ENCODE measurements at regions not wholly inside any gene's neighbourhood (a gene's known extent, or its start where the extent isn't known, plus 50 kb on each side); places are given as distances from the start of the nearest gene placed in this dataset.
A peak's percentile ranks its signal among the peaks of the same experiment; 100 is the strongest.
"Not testable (repeated sequence)": the region's sequence is repeated elsewhere in the genome, so short reads cannot be mapped to it uniquely, and the experiment has no call there.

DNA sequence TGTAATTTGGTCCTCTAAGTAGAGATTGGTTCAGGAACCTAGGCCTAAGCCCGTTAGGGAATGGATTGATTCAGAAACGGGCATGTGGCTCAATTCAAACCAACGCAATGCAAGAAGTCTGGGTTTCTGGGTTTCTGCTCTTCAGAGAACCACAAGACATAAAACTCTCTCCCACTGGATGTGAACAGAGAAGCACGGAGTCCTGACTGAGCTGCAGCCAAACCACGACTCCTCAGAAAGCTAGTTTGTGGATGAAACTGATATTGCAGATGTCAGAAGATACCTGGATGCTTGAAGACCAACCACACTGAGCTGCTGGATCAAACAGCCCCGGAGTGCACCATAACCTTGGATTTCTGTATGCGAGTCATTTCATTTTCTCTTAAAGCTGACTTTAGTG is 50.0 kb downstream of the SOD2 start:
- in situ Hi-C loops (cut with HindIII; ENCODE audit: low pct_unique_long_range_greater_than_20kb, low sequenced_read_pairs), result no loop called here

DNA sequence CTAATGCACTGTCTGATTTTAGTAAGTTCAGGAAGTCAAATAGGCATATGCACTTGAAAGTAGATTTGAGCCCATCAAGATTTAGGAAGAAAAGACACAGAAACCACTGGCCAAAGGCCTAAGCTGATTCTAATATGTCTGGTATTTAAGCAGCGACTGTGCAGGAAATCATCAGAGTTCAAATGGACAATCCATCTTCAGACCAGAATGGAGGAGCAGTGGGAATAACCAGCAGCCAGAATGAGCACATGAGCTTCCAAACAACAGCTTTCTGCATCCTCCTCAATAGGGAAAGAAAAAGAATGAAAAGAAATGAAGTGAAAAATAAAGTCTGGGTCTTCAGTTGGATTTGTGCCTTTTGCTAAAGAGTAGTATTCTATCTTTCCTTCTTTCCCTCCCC is 50.6 kb downstream of the SOD2 start:
- in situ Hi-C loops (cut with HindIII; ENCODE audit: low pct_unique_long_range_greater_than_20kb, low sequenced_read_pairs), result no loop called here

More for the DNA sequence above, 50.0 kb downstream of the SOD2 start:
- no peak for DNase-seq (ENCODE audit: low read depth, low spot score)

DNA sequence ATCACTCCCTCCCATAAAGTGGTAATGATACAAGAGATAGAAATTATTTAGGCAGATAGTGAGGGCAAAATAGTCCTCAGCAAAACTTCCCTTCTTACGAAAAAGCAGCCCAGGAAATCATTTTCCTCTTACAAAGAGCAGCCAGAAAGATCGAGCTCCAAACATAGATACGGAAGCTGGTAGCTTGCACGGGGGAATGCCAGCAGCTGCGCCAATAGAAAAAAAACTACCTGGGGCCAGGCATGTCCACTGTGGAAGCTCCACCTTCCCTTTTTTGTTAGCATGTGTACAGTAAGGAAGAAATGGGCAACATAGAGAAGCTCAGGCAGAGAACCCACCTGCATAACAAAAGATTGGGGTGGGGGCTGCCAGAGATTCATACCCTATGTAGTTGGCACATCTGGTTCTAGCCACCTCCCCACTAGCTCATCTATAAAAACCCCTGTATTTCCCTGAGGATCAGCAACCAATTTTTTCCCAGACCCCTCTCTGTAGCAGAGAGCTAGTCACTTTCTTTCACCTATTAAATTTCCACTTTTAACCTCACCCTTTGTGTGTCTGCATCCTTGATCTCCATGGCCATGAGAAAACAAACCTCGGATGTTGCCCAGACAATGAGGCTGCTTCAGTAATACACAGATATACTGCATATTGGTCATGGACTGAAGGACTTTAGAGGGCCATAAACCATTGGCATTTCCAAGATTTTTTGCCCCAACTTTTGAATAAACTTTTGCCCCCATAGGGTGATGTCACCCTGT is 52.1 kb downstream of the SOD2 start:
- DNase-seq (ENCODE audit: low read depth, low spot score), result no peak
- in situ Hi-C loops (cut with HindIII; ENCODE audit: low pct_unique_long_range_greater_than_20kb, low sequenced_read_pairs), result no loop called here

More for the DNA sequence above, 50.6 kb downstream of the SOD2 start:
- no peak for DNase-seq (ENCODE audit: low read depth, low spot score)

DNA sequence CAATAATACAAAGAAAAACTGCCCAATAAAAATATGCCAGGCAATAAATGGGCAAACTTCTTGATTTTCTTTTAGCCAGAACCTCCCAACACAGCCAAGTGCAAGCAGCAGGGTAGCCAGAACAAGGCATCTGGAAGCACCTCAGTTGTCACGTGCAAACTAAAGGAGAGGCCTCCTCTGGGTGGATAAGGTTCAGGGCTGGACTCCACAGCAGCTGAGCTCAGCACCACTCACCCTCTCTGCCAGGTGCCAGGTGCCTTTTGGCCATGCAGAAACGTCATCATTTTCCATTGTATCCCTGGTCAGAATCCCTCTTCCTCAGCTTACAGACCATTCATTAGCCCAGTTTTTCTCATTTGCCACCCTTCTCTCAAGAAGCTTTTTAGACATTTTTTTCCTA is 52.7 kb downstream of the SOD2 start:
- in situ Hi-C loops (cut with HindIII; ENCODE audit: low pct_unique_long_range_greater_than_20kb, low sequenced_read_pairs), result no loop called here

DNA sequence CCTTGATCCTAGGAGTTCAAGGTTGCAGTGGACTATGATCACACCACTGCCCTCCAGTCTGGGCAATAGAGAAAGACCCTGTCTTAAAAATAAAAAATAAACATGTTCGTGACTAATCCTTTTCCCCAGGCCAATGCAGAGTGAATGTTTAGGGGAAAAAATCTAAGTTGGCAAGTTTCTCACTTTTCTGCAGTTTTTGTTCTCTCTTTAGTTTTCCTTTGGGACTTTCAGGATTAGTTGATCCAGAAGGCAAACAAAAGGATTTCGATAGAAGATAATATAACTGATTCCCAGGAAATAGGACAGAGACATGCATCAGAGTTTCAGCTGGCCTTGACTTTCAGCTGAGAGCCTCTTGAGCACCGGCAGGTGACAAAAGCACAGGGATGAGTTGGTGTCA is 53.3 kb downstream of the SOD2 start:
- in situ Hi-C loops (cut with HindIII; ENCODE audit: low pct_unique_long_range_greater_than_20kb, low sequenced_read_pairs), result no loop called here
- DNase-seq (ENCODE audit: low read depth, low spot score), result no peak

More for the DNA sequence above, 52.7 kb downstream of the SOD2 start:
- DNase-seq (ENCODE audit: low read depth, low spot score), result no peak

DNA sequence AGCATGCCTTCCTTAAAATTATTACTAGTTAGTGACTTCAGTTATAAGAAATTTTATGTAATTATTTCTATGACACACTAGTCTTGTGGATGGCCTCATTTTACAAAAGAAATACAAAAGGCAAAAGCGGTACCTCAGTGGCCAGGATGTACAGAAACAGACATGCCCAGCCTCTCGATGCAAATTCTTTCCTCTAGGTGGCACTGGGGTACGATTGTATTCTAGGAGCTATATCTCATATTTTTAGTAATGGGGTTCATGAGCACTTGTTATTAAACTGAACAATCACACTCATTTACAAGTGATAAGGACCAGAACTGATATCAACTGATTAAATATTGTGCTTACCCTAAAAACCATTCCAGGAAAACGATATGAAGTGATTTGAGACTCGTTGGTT is 59.8 kb downstream of the SOD2 start:
- in situ Hi-C loops (cut with HindIII; ENCODE audit: low pct_unique_long_range_greater_than_20kb, low sequenced_read_pairs), result no loop called here
- peak; percentile 52 for DNase-seq (ENCODE audit: low read depth, low spot score)

DNA sequence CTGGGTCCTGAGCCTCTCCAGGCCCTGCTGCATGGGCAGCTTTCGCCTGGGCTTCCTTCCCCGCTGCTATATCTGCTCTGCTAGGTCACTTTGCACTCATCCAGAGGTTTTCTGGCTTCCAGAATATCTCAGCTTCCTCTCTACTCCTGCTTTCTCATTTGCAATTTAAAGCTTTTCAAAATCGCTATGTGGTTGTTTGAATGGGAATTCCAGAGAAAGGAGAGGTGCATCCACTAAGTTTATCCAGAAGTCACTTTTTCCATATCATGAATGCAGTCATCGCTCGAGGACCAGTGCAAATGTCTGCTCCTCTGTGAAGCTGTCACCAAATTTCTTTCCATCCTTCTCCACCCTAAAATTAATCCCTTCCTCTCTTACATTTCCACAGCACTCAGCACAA is 61.2 kb downstream of the SOD2 start:
- no peak for DNase-seq (ENCODE audit: low read depth, low spot score)
- in situ Hi-C loops (cut with HindIII; ENCODE audit: low pct_unique_long_range_greater_than_20kb, low sequenced_read_pairs), result no loop called here

DNA sequence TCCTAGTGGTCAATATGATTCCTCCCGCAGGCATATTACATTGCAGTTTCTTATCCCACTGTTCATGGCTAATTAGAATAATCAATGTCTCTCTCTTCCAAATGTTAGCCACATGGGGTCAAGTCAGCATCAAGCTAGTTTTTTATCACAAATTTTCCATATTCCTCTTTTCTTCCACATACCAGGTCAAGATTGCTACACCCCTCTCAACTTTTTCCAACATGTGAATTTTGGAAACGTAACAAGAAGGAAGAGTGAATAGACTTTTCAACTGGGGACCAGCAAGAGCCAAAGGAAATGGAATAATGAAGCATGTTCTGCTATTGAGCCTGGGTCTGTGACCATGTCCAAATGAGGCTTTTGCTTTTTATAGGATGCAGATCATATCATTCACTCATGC is 65.1 kb downstream of the SOD2 start:
- DNase-seq (ENCODE audit: low read depth, low spot score), result no peak
- in situ Hi-C loops (cut with HindIII; ENCODE audit: low pct_unique_long_range_greater_than_20kb, low sequenced_read_pairs), result no loop called here

DNA sequence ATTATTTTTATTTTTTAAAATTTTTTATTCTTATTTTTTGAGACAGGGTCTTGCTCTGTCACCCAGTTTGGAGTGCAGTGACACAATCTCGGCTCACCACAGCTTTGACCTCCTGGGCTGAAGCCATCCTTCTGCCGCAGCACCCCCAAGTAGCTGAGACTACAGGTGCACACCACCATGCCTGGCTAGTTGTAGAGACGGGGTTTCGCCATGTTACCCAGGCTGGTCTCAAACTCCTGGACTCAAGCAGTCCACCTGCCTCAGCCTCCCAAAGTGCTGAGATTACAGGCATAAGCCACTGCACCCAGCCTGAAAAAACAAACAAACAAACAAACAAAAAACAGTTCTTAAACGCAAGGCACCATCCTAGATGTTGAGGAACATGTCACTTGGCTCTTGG is 66.5 kb downstream of the SOD2 start:
- in situ Hi-C loops (cut with HindIII; ENCODE audit: low pct_unique_long_range_greater_than_20kb, low sequenced_read_pairs); DNase-seq (ENCODE audit: low read depth, low spot score): not testable (repeated sequence)

DNA sequence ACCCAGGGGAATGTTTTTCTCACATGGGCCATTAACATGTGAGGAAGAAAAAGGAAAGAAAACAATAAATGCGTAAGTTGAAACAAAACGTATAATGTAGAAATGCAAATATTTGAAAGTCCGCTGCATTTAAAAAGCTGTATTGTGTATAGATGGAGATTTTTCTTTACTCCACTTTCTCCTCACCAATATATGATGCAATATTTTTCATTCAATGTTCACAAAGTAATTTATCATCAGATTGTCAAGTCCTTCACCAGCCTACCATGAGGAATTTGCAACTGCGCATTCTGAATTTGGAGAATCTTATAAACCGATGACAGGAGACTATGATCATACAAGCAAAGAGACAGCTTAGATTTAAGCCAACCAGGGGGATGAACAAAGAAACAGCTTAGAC is 69.9 kb downstream of the SOD2 start:
- in situ Hi-C loops (cut with HindIII; ENCODE audit: low pct_unique_long_range_greater_than_20kb, low sequenced_read_pairs), result no loop called here
- no peak for DNase-seq (ENCODE audit: low read depth, low spot score)

DNA sequence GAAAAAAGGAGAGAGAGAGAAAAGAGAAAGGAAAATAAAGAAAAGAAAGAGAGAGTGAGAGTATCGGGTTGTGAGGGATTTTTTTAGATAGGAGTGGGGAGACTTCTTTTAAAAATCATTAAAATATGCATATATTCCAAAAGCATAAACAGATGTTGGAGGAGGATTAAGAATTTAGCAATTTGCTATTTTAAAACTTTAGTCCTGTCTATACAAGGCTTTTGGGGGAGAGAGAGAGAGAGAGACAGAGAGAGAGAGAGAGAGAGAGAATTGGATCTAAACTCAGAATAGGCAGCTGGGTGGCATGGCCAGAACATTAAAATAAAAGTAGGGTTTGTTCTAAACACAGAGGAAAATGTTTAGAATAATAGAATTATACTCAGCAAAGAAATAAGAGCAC is 72.1 kb downstream of the SOD2 start:
- DNase-seq (ENCODE audit: low read depth, low spot score), result no peak
- in situ Hi-C loops (cut with HindIII; ENCODE audit: low pct_unique_long_range_greater_than_20kb, low sequenced_read_pairs), result no loop called here

DNA sequence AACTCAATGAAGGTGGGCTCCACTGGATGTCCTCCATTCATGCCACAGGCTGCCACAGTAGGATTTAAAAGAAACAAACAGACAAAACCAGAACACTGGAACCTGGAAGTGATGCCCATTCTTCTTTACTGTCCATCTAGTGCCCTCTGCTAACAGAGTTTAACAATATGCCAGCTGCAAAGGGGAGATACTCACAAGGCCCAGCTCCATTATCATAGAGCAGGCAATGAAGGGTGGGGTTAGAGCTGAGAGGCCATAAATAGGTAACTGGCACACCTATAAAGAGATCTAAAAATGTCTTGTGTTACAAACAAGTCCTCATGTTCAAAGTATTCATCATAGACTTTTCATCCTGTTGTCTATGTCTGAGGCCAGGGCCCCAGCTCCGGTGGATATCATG is 75.6 kb downstream of the SOD2 start:
- no peak for DNase-seq (ENCODE audit: low read depth, low spot score)
- in situ Hi-C loops (cut with HindIII; ENCODE audit: low pct_unique_long_range_greater_than_20kb, low sequenced_read_pairs), result no loop called here

DNA sequence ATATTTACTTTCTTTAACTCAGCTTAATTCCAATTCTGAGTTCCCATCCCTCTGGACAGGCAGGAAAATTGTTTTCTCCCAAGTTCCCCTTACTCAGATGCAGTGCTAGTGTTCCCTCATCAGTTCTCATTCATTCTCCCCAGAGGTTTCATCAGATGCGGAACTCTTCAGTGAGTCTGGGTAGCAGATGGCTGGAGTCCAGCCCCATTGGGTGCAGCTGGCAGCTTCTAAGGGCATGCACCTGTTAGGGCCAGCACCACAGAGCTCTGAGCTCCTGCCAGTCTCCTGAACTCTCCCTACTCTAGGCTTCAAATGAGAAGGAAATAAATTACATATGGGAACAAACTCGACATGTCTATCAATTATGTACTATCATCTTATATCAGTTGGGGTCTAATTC is 76.6 kb downstream of the SOD2 start:
- in situ Hi-C loops (cut with HindIII; ENCODE audit: low pct_unique_long_range_greater_than_20kb, low sequenced_read_pairs), result no loop called here
- DNase-seq (ENCODE audit: low read depth, low spot score), result no peak

DNA sequence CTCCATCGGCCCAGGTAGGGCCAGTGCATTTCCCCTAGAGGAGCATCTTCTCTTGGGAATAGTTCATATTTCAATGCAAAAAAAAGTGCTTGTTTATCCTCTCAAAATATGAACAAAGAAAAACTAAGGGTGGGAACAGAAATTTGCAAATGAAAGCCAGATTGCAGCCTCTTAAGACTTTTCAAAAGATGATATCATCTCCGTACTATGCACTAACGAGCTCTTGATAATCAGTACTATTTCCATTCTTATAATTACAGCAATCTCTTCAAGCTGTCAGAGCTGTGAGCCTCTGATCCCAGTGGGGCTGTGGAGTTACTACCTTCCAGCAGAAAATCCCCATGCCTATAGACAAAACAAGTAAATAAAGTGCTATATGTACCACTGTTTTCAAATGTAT is 77.1 kb downstream of the SOD2 start:
- in situ Hi-C loops (cut with HindIII; ENCODE audit: low pct_unique_long_range_greater_than_20kb, low sequenced_read_pairs), result no loop called here
- DNase-seq (ENCODE audit: low read depth, low spot score), result no peak

DNA sequence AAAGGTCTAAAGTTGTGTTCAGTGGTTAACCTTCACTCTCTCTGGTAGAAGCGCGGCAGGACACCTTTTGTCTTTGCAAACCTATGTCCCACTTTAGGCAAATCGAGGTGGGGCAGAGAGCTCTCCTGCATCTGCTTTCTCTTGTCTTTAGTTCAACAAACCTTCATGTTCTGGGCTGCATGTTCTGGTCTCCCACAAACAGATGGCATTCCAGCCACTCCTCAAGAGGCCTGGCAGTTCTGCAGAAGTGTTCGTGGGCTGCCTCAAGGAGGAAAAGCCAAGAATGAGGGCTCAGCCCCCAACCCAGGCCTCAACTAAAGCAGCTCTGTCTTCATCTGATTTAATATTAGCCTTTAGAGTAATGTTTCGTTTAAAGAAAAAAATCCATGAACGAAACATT is 82.2 kb downstream of the SOD2 start:
- DNase-seq (ENCODE audit: low read depth, low spot score), result no peak
- in situ Hi-C loops (cut with HindIII; ENCODE audit: low pct_unique_long_range_greater_than_20kb, low sequenced_read_pairs), result no loop called here

DNA sequence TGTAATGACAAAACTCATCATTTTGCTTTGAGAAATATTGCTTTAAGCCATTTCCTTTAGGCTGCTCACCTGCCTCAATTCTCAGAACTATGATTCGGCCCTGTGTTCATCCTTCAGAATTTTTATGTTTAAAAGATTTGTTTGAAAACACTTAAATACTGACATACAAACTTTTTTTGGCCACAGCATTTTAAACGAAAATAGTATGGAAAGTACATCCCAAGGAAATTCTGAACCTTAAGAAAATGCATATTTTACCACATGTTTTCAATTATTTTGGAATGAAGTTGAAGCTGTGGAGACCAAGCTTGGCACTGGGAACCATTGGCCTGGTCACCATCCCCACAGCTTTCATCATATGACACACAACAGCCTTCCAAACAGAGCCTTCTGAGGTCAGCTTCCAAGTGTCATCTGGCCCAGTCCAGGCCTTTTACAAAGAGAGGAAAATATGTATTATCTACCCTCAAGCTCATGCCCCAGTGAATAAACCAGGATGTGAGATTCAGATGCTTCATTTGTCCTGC is 83.3 kb downstream of the SOD2 start:
- in situ Hi-C loops (cut with HindIII; ENCODE audit: low pct_unique_long_range_greater_than_20kb, low sequenced_read_pairs), result no loop called here
- no peak for DNase-seq (ENCODE audit: low read depth, low spot score)

DNA sequence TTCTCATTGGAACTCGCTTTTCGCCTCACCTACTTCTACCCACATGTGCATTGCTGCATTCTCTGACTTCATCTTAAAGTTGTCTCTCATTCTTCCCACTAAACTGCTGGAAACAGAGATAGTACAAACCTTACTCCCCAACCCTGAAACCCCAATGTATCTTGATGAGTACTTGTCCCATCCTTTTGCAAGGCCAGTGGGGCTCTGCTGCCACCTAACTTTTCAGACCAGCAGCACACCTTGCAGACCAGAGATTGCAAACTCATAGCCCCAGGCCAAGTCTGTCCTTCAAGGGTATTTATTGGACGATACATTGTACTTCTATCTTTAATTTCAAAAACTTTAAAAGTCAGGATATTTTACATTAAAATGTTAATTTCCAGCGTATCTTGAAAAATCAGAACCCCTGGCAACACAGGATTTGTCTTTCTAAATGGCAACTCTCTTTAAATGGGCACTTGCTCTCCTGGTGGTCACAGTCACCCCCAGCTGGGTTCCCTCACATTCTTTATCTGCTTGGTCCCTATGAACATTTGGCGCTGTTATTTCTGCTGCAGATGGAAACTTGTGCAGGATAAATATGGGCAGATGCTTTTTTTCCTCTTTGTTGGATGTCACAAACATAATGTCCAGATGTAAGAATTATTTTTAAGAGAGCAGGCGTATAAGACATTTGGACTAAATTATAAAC is 83.9 kb downstream of the SOD2 start:
- peak; percentile 59 for DNase-seq (ENCODE audit: low read depth, low spot score)
- in situ Hi-C loops (cut with HindIII; ENCODE audit: low pct_unique_long_range_greater_than_20kb, low sequenced_read_pairs), result no loop called here

DNA sequence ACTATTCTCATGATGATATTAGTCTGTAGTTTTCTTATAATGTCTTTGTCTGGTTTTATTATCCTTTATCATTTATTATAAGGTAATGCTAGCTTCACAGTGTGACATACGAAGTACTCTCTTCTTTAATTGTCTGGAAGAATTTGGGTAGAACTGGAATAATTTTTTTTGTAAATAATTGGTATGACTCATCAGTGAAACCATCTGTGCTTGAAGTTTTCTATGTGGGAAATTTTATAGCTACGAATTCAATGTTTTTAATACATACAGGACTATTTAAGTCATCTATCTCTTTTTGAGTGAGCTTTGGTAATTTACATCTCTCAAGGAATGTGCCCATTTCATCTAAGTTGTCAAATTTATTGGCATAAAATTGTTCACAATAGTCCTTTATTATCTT is 86.3 kb downstream of the SOD2 start:
- in situ Hi-C loops (cut with HindIII; ENCODE audit: low pct_unique_long_range_greater_than_20kb, low sequenced_read_pairs), result no loop called here

DNA sequence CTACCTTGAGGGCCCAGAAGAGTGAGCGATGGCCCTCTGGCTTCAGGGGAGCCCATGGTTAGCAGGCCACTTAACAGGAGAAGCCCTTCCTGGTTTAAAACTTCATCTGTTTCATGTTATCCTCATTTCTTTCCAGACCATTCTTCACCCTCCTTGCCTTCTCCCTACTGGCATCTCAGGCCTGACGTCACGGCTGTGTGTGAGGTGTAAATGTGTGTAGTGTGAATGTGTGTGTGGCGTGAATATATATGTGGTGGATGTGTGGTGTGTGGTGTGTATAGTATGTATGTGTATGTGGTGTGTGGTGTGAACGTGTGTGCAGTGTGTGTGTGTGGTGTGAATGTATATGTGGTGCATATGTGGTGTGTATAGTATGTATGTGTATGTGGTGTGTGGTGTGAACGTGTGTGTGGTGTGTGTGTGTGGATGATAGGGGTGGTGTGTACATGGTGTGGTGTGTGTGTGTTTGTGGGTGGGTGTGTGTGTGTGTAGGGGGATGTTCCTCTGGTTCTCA is 88.5 kb downstream of the SOD2 start:
- no peak for DNase-seq (ENCODE audit: low read depth, low spot score)
- in situ Hi-C loops (cut with HindIII; ENCODE audit: low pct_unique_long_range_greater_than_20kb, low sequenced_read_pairs), result no loop called here

More for the DNA sequence above, 86.3 kb downstream of the SOD2 start:
- DNase-seq (ENCODE audit: low read depth, low spot score), result no peak

All from SK-MEL-5 (cell line).